HEK293 (cell line): ENCODE measurements at regions not wholly inside any gene's neighbourhood (a gene's known extent, or its start where the extent isn't known, plus 50 kb on each side); places are given as distances from the start of the nearest gene placed in this dataset.

ENCODE experiments used
- CTCF ChIA-PET: fragments of 350-600 bp; formaldehyde crosslinking; extraction: SDS; loops from one replicate; lab custom pipeline; 2021; ENCODE audit warnings: antibody characterized with exemption; lab: Yijun Ruan, JAX
- POLR2A ChIA-PET: fragments of 300-600 bp; formaldehyde crosslinking; extraction: SDS; loops from one replicate; lab custom pipeline; 2020; ENCODE audit warnings: antibody characterized with exemption, inconsistent platforms; lab: Yijun Ruan, JAX
- H3K27ac ChIP-seq: fragments of 200-500 bp; sonication (Bioruptor generic); 2 replicates; pipeline ENCODE4 v1.5.1; 2014; ENCODE audit warnings: low read depth, low read length, control low read depth, inconsistent platforms; ENCODE audit errors: extremely low read depth
- H3K36me3 ChIP-seq, 2 experiments: fragments of 200-500 bp in 1 of 2; sonication (Bioruptor generic) in 1 of 2; 1 replicate in 1 of 2; 2 replicates in 1 of 2; pipeline ENCODE4 v1.5.1; 2014 to 2017; ENCODE audit warnings: inconsistent platforms in 2 of 2, low read length in 2 of 2; ENCODE audit not compliant: control insufficient read depth in 2 of 2, insufficient read depth in 1 of 2
- H3K4me1 ChIP-seq: fragments of 200-500 bp; sonication (Bioruptor generic); 2 replicates; pipeline ENCODE4 v1.5.1; 2014; ENCODE audit warnings: mild to moderate bottlenecking, low read length, inconsistent platforms; ENCODE audit not compliant: control insufficient read depth, insufficient read depth
- H3K4me3 ChIP-seq: 2 replicates; pipeline ENCODE4 v1.5.1; 2011; ENCODE audit warnings: low read depth, mild to moderate bottlenecking, control low read depth, low read length, moderate library complexity
- H3K9me3 ChIP-seq: fragments of 200-500 bp; sonication (Bioruptor generic); 2 replicates; pipeline ENCODE4 v1.5.1; 2014; ENCODE audit warnings: low read depth, low read length, inconsistent platforms; ENCODE audit not compliant: control insufficient read depth, insufficient read depth
- HOXA7 ChIP-seq: sonication (generic); formaldehyde crosslinking; IDR thresholded peaks from 2 replicates; pipeline ENCODE4 v1.8.1; 2022; ENCODE audit warnings: missing genetic modification reagents, borderline replicate concordance
- KLF1 ChIP-seq: fragments of 450-650 bp; formaldehyde crosslinking; IDR thresholded peaks from 2 replicates; pipeline ENCODE4 v1.5.1; 2016; ENCODE audit warnings: missing biosample characterization, missing genetic modification characterization
- SALL2 ChIP-seq: fragments of 450-650 bp; formaldehyde crosslinking; IDR thresholded peaks from 2 replicates; pipeline ENCODE4 v1.5.0; 2017; ENCODE audit warnings: missing biosample characterization, mild to moderate bottlenecking, missing genetic modification characterization, borderline replicate concordance
- SCRT1 ChIP-seq: fragments of 450-650 bp; formaldehyde crosslinking; IDR thresholded peaks from 2 replicates; pipeline ENCODE4 v1.5.1; 2016; ENCODE audit warnings: missing biosample characterization, missing genetic modification characterization, borderline replicate concordance
- YY2 ChIP-seq: fragments of 450-650 bp; formaldehyde crosslinking; IDR thresholded peaks from 2 replicates; pipeline ENCODE4 v1.5.1; 2016; ENCODE audit warnings: missing biosample characterization, missing genetic modification characterization
- ZBTB21 ChIP-seq: fragments of 450-650 bp; formaldehyde crosslinking; IDR thresholded peaks from 2 replicates; pipeline ENCODE4 v1.5.1; 2017; ENCODE audit warnings: missing biosample characterization, missing genetic modification characterization
- ZFHX2 ChIP-seq: fragments of 450-650 bp; formaldehyde crosslinking; conservative IDR thresholded peaks from 2 replicates; pipeline ENCODE4 v1.5.1; 2016; ENCODE audit warnings: missing biosample characterization, missing genetic modification characterization
- ZNF16 ChIP-seq: fragments of 450-650 bp; formaldehyde crosslinking; IDR thresholded peaks from 2 replicates; pipeline ENCODE4 v1.5.1; 2016; ENCODE audit warnings: low read depth, missing biosample characterization, missing genetic modification characterization
- ZNF169 ChIP-seq: fragments of 450-650 bp; formaldehyde crosslinking; IDR thresholded peaks from 2 replicates; pipeline ENCODE4 v1.5.1; 2016; ENCODE audit warnings: missing biosample characterization, missing genetic modification characterization
- ZNF184 ChIP-seq: fragments of 450-650 bp; IDR thresholded peaks from 2 replicates; pipeline ENCODE4 v1.5.1; 2018; ENCODE audit warnings: missing biosample characterization, mild to moderate bottlenecking, missing genetic modification characterization
- ZNF202 ChIP-seq: fragments of 450-650 bp; formaldehyde crosslinking; IDR thresholded peaks from 2 replicates; pipeline ENCODE4 v1.5.1; 2016; ENCODE audit warnings: missing biosample characterization, missing genetic modification characterization, borderline replicate concordance
- ZNF266 ChIP-seq: fragments of 450-650 bp; formaldehyde crosslinking; IDR thresholded peaks from 2 replicates; pipeline ENCODE4 v1.5.1; 2016; ENCODE audit warnings: missing biosample characterization, missing genetic modification characterization, low read depth
- ZNF274 ChIP-seq, 2 experiments: fragments of 200-500 bp in 1 of 2; fragments of 450-650 bp in 1 of 2; sonication (Bioruptor generic) in 1 of 2; formaldehyde crosslinking in 1 of 2; IDR thresholded peaks; 2 replicates each; pipeline versions ENCODE4 v1.5.1 to v1.6.1; 2014 to 2016; ENCODE audit warnings: borderline replicate concordance in 1 of 2, inconsistent platforms in 1 of 2, low read length in 1 of 2, missing biosample characterization in 1 of 2, missing genetic modification characterization in 1 of 2
- ZNF350 ChIP-seq: fragments of 450-650 bp; formaldehyde crosslinking; IDR thresholded peaks from 2 replicates; pipeline ENCODE4 v1.5.0; 2017; ENCODE audit warnings: missing biosample characterization, mild to moderate bottlenecking, missing genetic modification characterization
- ZNF391 ChIP-seq: fragments of 450-650 bp; formaldehyde crosslinking; IDR thresholded peaks from 2 replicates; pipeline ENCODE4 v1.5.1; 2016; ENCODE audit warnings: low read depth, missing biosample characterization, missing genetic modification characterization, borderline replicate concordance
- ZNF626 ChIP-seq: fragments of 450-650 bp; sonication (Bioruptor Pico); formaldehyde crosslinking; IDR thresholded peaks from 2 replicates; pipeline ENCODE4 v1.5.1; 2018; ENCODE audit warnings: missing biosample characterization, missing genetic modification characterization, inconsistent platforms
- ZNF658 ChIP-seq: fragments of 450-650 bp; formaldehyde crosslinking; IDR thresholded peaks from 2 replicates; pipeline ENCODE4; 2016; ENCODE audit warnings: missing biosample characterization, missing genetic modification characterization
- ZNF660 ChIP-seq: fragments of 450-650 bp; IDR thresholded peaks from 2 replicates; pipeline ENCODE4 v1.5.1; 2018; ENCODE audit warnings: missing biosample characterization, mild to moderate bottlenecking, missing genetic modification characterization
- ZNF785 ChIP-seq: fragments of 450-650 bp; formaldehyde crosslinking; IDR thresholded peaks from 2 replicates; pipeline ENCODE4 v1.5.1; 2016; ENCODE audit warnings: missing biosample characterization, missing genetic modification characterization
- ZNF792 ChIP-seq: fragments of 450-650 bp; formaldehyde crosslinking; IDR thresholded peaks from 2 replicates; pipeline ENCODE4 v1.5.1; 2016; ENCODE audit warnings: missing biosample characterization, missing genetic modification characterization
- ZNF830 ChIP-seq: fragments of 450-650 bp; IDR thresholded peaks from 2 replicates; pipeline ENCODE4 v1.5.0; 2018; ENCODE audit warnings: missing biosample characterization, missing genetic modification characterization, low read depth, mild to moderate bottlenecking, moderate library complexity
- ZNF837 ChIP-seq: fragments of 450-650 bp; formaldehyde crosslinking; IDR thresholded peaks from 2 replicates; pipeline ENCODE4 v1.5.1; 2016; ENCODE audit warnings: missing biosample characterization, missing genetic modification characterization
- TF ChIP-seq, protein P1 (sequence below): fragments of 450-650 bp; formaldehyde crosslinking; IDR thresholded peaks from 2 replicates; pipeline ENCODE4; 2016; ENCODE audit warnings: missing biosample characterization, missing genetic modification characterization
- TF ChIP-seq, protein P2 (sequence below): fragments of 450-650 bp; formaldehyde crosslinking; IDR thresholded peaks from 2 replicates; pipeline ENCODE4 v1.5.1; 2016; ENCODE audit warnings: missing biosample characterization, missing genetic modification characterization, borderline replicate concordance
- TF ChIP-seq, protein P3 (sequence below): fragments of 450-650 bp; formaldehyde crosslinking; IDR thresholded peaks from 2 replicates; pipeline ENCODE4 v1.5.1; 2017; ENCODE audit warnings: missing biosample characterization, missing genetic modification characterization
- TF ChIP-seq, protein P4 (sequence below): fragments of 450-650 bp; formaldehyde crosslinking; IDR thresholded peaks from 2 replicates; pipeline ENCODE4 v1.5.1; 2016; ENCODE audit warnings: missing biosample characterization, missing genetic modification characterization

DNA sequence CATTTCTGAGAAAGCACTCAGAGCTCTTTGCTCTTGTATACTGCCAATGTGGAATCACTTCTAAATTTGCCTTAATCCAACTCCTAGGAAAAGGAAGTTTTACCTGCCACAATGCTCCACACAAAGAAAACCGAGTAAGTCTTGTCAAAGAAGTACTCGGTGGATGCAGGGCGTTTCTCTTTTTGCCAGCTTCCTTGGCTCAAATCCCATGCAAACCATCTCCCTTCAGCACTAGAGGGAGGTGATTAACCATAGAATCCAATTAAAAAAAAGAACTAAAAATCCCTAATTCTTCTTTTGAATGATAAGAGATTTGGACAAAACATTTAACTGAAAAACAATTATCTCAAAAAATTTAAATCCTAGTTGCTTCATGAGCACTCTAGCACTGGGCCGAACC is 129.0 kb downstream of the RPRM start:
- CTCF ChIA-PET, result interaction anchor here (3.6 kb wide), 1 partner anchor 130 kb away, joined by 12 read pairs; the partner anchor contains the start of gene RPRM
- H3K36me3 ChIP-seq, result no peaks in the 10 kb centered on the region
- no peaks in the 10 kb centered on the region for H3K9me3 ChIP-seq
- no peak overlapping the region for H3K27ac ChIP-seq
- no peak overlapping the region for H3K4me3 ChIP-seq
- TF ChIP-seq, protein P1, sequence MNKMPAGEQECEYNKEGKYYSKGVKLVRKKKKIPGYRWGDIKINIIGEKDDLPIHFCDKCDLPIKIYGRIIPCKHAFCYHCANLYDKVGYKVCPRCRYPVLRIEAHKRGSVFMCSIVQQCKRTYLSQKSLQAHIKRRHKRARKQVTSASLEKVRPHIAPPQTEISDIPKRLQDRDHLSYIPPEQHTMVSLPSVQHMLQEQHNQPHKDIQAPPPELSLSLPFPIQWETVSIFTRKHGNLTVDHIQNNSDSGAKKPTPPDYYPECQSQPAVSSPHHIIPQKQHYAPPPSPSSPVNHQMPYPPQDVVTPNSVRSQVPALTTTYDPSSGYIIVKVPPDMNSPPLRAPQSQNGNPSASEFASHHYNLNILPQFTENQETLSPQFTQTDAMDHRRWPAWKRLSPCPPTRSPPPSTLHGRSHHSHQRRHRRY (tag by site-specific recombination), result no peak
- no peak for TF ChIP-seq ZNF837
- no peak for TF ChIP-seq ZNF184 (tag by site-specific recombination)
- TF ChIP-seq ZNF16 (tag by site-specific recombination), result no peak
- TF ChIP-seq ZNF830 (tag by site-specific recombination), result no peak
- no peak for TF ChIP-seq ZNF202 (tag by site-specific recombination)
- no peak for TF ChIP-seq ZNF785
- TF ChIP-seq, protein P2, sequence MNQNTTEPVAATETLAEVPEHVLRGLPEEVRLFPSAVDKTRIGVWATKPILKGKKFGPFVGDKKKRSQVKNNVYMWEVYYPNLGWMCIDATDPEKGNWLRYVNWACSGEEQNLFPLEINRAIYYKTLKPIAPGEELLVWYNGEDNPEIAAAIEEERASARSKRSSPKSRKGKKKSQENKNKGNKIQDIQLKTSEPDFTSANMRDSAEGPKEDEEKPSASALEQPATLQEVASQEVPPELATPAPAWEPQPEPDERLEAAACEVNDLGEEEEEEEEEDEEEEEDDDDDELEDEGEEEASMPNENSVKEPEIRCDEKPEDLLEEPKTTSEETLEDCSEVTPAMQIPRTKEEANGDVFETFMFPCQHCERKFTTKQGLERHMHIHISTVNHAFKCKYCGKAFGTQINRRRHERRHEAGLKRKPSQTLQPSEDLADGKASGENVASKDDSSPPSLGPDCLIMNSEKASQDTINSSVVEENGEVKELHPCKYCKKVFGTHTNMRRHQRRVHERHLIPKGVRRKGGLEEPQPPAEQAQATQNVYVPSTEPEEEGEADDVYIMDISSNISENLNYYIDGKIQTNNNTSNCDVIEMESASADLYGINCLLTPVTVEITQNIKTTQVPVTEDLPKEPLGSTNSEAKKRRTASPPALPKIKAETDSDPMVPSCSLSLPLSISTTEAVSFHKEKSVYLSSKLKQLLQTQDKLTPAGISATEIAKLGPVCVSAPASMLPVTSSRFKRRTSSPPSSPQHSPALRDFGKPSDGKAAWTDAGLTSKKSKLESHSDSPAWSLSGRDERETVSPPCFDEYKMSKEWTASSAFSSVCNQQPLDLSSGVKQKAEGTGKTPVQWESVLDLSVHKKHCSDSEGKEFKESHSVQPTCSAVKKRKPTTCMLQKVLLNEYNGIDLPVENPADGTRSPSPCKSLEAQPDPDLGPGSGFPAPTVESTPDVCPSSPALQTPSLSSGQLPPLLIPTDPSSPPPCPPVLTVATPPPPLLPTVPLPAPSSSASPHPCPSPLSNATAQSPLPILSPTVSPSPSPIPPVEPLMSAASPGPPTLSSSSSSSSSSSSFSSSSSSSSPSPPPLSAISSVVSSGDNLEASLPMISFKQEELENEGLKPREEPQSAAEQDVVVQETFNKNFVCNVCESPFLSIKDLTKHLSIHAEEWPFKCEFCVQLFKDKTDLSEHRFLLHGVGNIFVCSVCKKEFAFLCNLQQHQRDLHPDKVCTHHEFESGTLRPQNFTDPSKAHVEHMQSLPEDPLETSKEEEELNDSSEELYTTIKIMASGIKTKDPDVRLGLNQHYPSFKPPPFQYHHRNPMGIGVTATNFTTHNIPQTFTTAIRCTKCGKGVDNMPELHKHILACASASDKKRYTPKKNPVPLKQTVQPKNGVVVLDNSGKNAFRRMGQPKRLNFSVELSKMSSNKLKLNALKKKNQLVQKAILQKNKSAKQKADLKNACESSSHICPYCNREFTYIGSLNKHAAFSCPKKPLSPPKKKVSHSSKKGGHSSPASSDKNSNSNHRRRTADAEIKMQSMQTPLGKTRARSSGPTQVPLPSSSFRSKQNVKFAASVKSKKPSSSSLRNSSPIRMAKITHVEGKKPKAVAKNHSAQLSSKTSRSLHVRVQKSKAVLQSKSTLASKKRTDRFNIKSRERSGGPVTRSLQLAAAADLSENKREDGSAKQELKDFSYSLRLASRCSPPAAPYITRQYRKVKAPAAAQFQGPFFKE (tag by site-specific recombination), result no peak
- TF ChIP-seq ZBTB21 (tag by site-specific recombination), result no peak
- TF ChIP-seq SALL2 (tag by site-specific recombination), result no peak
- TF ChIP-seq, protein P3, sequence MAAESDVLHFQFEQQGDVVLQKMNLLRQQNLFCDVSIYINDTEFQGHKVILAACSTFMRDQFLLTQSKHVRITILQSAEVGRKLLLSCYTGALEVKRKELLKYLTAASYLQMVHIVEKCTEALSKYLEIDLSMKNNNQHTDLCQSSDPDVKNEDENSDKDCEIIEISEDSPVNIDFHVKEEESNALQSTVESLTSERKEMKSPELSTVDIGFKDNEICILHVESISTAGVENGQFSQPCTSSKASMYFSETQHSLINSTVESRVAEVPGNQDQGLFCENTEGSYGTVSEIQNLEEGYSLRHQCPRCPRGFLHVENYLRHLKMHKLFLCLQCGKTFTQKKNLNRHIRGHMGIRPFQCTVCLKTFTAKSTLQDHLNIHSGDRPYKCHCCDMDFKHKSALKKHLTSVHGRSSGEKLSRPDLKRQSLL (tag by site-specific recombination), result no peak
- TF ChIP-seq ZNF792 (tag by site-specific recombination), result no peak
- no peak for TF ChIP-seq ZNF274 (IDR thresholded peaks at IDR 0.05; ENCODE audit: low read length)
- no peak for TF ChIP-seq ZNF274 (tag by site-specific recombination; IDR thresholded peaks at IDR 0.05; ENCODE audit: borderline replicate concordance)
- no peak for TF ChIP-seq ZNF266
- TF ChIP-seq ZNF169 (tag by site-specific recombination), result no peak
- TF ChIP-seq ZFHX2, result no peak
- no peak for TF ChIP-seq YY2 (tag by site-specific recombination)
- POLR2A ChIA-PET, result no interaction called here
- no peaks in the 10 kb centered on the region for H3K4me1 ChIP-seq

DNA sequence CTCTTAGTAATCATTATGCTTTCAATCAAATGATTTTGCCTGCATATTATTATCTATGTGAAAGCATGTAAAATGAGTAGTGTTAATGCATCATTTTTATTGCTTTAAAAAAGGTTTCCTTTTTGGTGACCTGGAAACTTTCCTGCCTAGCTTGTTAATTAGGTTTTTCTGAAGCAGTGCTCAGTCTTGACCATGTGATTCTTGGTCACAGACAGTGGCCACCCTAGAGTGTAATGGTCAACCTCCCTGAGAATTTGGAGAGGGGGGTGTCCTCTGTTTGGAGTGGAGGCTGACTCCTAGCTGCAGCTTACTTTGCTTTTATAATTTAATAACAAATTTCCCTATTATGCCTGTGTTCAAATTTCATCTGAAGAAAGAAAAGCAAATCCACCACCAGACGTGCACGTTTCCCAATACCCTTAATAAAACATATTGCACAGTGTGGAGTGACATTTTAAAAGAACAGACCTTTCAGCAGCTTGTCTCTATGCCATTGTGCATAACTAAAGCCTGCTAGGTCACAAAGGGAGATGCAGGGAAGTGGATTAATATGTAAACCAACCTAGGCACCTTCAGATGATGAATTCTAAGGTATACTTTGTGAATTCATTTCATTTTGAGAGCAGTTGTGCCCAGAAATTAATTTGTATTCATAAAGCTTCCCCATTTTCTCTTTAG is 130.6 kb downstream of the RPRM start:
- ChIA-PET CTCF (interaction anchor here (0.6 to 3.6 kb wide), 3 partner anchors 129 to 170 kb away, joined by 3 to 12 read pairs (median 3); partner anchors contain the start of gene RPRM), POLR2A (no interaction called here)
- H3K4me1 ChIP-seq, result no peaks in the 10 kb centered on the region
- H3K9me3 ChIP-seq, result no peaks in the 10 kb centered on the region
- no peak overlapping the region for H3K4me3 ChIP-seq
- no peak overlapping the region for H3K27ac ChIP-seq
- TF ChIP-seq ZNF658, result no peak
- no peak for TF ChIP-seq ZNF626 (tag by site-specific recombination)
- no peak for TF ChIP-seq SCRT1 (tag by site-specific recombination)
- no peak for TF ChIP-seq HOXA7 (CRISPR knock-in tag)
- TF ChIP-seq KLF1 (tag by site-specific recombination), result no peak
- no peak for TF ChIP-seq ZNF350 (tag by site-specific recombination)
- TF ChIP-seq ZNF391 (tag by site-specific recombination), result no peak
- TF ChIP-seq, protein P4, sequence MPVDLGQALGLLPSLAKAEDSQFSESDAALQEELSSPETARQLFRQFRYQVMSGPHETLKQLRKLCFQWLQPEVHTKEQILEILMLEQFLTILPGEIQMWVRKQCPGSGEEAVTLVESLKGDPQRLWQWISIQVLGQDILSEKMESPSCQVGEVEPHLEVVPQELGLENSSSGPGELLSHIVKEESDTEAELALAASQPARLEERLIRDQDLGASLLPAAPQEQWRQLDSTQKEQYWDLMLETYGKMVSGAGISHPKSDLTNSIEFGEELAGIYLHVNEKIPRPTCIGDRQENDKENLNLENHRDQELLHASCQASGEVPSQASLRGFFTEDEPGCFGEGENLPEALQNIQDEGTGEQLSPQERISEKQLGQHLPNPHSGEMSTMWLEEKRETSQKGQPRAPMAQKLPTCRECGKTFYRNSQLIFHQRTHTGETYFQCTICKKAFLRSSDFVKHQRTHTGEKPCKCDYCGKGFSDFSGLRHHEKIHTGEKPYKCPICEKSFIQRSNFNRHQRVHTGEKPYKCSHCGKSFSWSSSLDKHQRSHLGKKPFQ (tag by site-specific recombination), result no peak
- TF ChIP-seq ZNF660, result no peak
- TF ChIP-seq ZNF202 (tag by site-specific recombination), result no peak
- H3K36me3 ChIP-seq, result no peaks in the 10 kb centered on the region
